Neural cell (in vitro differentiated cells): ENCODE measurements at regions not wholly inside any gene's neighbourhood (a gene's known extent, or its start where the extent isn't known, plus 50 kb on each side); places are given as distances from the start of the nearest gene placed in this dataset.

Experiments used
- H2AFZ ChIP-seq: fragments of 200-600, 300-800 bp; sonication (generic), shearing (Covaris generic); 2 replicates; pipeline ENCODE4 v1.6.0; 2014; ENCODE audit warnings: low read depth, mild to moderate bottlenecking, antibody characterized with exemption, low read length, moderate library complexity
- H3F3A ChIP-seq: fragments of 200-600 bp; shearing (Covaris generic); 2 replicates; pipeline ENCODE4 v1.6.1; 2016; ENCODE audit warnings: mild to moderate bottlenecking, moderate library complexity, mixed read lengths, antibody characterized with exemption, low read length; ENCODE audit not compliant: insufficient read depth, poor library complexity, severe bottlenecking
- H3K27ac ChIP-seq: fragments of 200-600, 300-800 bp; sonication (generic), shearing (Covaris generic); 2 replicates; pipeline ENCODE4 v1.5.1; 2014; ENCODE audit warnings: mild to moderate bottlenecking, low read length, moderate library complexity
- H3K27me3 ChIP-seq: fragments of 300-800, 200-600 bp; sonication (generic), shearing (Covaris generic); 2 replicates; pipeline ENCODE4 v1.6.0; 2014; ENCODE audit warnings: mild to moderate bottlenecking, low read depth, low read length, moderate library complexity; ENCODE audit not compliant: insufficient read depth
- H3K36me3 ChIP-seq: fragments of 300-800, 200-600 bp; sonication (generic), shearing (Covaris generic); 2 replicates; pipeline ENCODE4 v1.5.1; 2014; ENCODE audit warnings: mild to moderate bottlenecking, antibody characterized with exemption, low read length, moderate library complexity; ENCODE audit not compliant: insufficient read depth
- H3K4me2 ChIP-seq: fragments of 300-800, 200-600 bp; sonication (generic), shearing (Covaris generic); 2 replicates; pipeline ENCODE4 v1.6.0; 2014; ENCODE audit warnings: mild to moderate bottlenecking, low read length
- H3K4me3 ChIP-seq: fragments of 300-800, 200-600 bp; sonication (generic), shearing (Covaris generic); 2 replicates; pipeline ENCODE4 v1.5.1; 2014; ENCODE audit warnings: mild to moderate bottlenecking, low read length, moderate library complexity
- H3K79me2 ChIP-seq: fragments of 200-600 bp; shearing (Covaris generic); replicated peaks from 2 replicates; pipeline ENCODE4 v1.6.0; 2014; ENCODE audit warnings: mild to moderate bottlenecking, low read length, moderate library complexity; ENCODE audit not compliant: insufficient read depth
- H3K9ac ChIP-seq: fragments of 300-800, 200-600 bp; sonication (generic), shearing (Covaris generic); 2 replicates; pipeline ENCODE4 v1.6.1; 2016; ENCODE audit warnings: mild to moderate bottlenecking, low read length, mixed read lengths
- H3K9me2 ChIP-seq: fragments of 200-600 bp; shearing (Covaris generic); 2 replicates; pipeline ENCODE4 v1.6.1; 2016; ENCODE audit warnings: mild to moderate bottlenecking, low read length, mixed read lengths; ENCODE audit not compliant: insufficient read depth
- H3K9me3 ChIP-seq: fragments of 200-600, 300-800 bp; sonication (generic), shearing (Covaris generic); 2 replicates; pipeline ENCODE4 v1.6.1; 2016; ENCODE audit warnings: mild to moderate bottlenecking, mixed run types, low read length, moderate library complexity, mixed read lengths
- H4K20me1 ChIP-seq: fragments of 200-600 bp; shearing (Covaris generic); 2 replicates; pipeline ENCODE4 v1.6.1; 2016; ENCODE audit warnings: mild to moderate bottlenecking, mixed run types; ENCODE audit not compliant: insufficient read depth
- EP300 ChIP-seq: fragments of 450-650 bp; conservative IDR thresholded peaks from 2 replicates; pipeline ENCODE4 v1.6.1; 2014; ENCODE audit warnings: antibody characterized with exemption, mild to moderate bottlenecking, moderate library complexity; ENCODE audit not compliant: poor library complexity, severe bottlenecking
- EZH2 ChIP-seq: fragments of 200-600, 300-800 bp; shearing (Covaris generic), sonication (generic); IDR thresholded peaks from 2 replicates; pipeline ENCODE4 v1.6.1; 2014; ENCODE audit warnings: antibody characterized with exemption, low read length, borderline replicate concordance, mild to moderate bottlenecking; ENCODE audit not compliant: insufficient read depth, poor library complexity, severe bottlenecking
- MXI1 ChIP-seq: fragments of 450-650 bp; conservative IDR thresholded peaks from 2 replicates; pipeline ENCODE4 v1.6.1; 2014; ENCODE audit warnings: antibody characterized with exemption, mild to moderate bottlenecking; ENCODE audit not compliant: poor library complexity, severe bottlenecking
- POLR2AphosphoS5 ChIP-seq: IDR thresholded peaks from 2 replicates; pipeline ENCODE4 v1.6.1; 2012
- RAD21 ChIP-seq: fragments of 450-650 bp; conservative IDR thresholded peaks from 2 replicates; pipeline ENCODE4 v1.6.1; 2014; ENCODE audit warnings: antibody characterized with exemption, mild to moderate bottlenecking, moderate library complexity
- SMC3 ChIP-seq: fragments of 450-650 bp; conservative IDR thresholded peaks from 2 replicates; pipeline ENCODE4 v1.6.1; 2014; ENCODE audit warnings: antibody characterized with exemption, mild to moderate bottlenecking, moderate library complexity; ENCODE audit not compliant: poor library complexity
- TAF1 ChIP-seq: IDR thresholded peaks from 2 replicates; pipeline ENCODE4 v1.6.1; 2012; ENCODE audit warnings: low read depth
- TF ChIP-seq, protein P1 (sequence below): fragments of 450-650 bp; IDR thresholded peaks from 2 replicates; pipeline ENCODE4 v1.5.1; 2014; ENCODE audit warnings: antibody characterized with exemption, mild to moderate bottlenecking, moderate library complexity; ENCODE audit not compliant: poor library complexity, severe bottlenecking
- TF ChIP-seq, protein P2 (sequence below): IDR thresholded peaks from 2 replicates; pipeline ENCODE4 v1.6.1; 2012; ENCODE audit warnings: borderline replicate concordance

DNA sequence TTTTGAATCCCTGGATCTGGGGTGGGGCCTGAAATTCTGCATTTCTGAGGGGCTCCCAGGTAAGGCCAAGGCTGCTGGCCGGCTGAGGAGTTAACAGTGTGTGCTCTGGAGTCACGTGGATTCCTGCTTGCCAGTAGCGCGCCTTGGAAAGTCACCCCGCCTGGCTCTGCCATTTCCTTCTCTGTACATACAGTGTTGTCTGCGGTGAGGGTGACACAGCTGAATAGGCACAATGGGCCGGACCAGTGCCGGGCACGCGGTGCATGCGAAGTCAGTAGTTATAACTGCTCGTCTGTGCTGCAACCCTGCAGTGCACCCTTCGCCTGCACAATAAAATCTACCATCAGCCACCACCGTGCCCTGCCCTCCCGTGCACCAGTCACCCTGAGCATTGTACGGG lies 68.0 kb upstream of the EEPD1 start:
- Histone ChIP-seq H3K9me2 (no peaks in the 10 kb centered on the region), H3K4me2 (no peak overlapping the region), H3K27me3 (no peaks in the 10 kb centered on the region), H3K36me3 (no peaks in the 10 kb centered on the region), H3K4me3 (no peak overlapping the region), H4K20me1 (no peaks in the 10 kb centered on the region), H3K27ac (no peak overlapping the region), H3K9ac (no peak overlapping the region), H3F3A (no peaks in the 10 kb centered on the region), H3K79me2 (no peaks in the 10 kb centered on the region), H2AFZ (no peak overlapping the region), H3K9me3 (no peaks in the 10 kb centered on the region)
- no peak for TF ChIP-seq MXI1

DNA sequence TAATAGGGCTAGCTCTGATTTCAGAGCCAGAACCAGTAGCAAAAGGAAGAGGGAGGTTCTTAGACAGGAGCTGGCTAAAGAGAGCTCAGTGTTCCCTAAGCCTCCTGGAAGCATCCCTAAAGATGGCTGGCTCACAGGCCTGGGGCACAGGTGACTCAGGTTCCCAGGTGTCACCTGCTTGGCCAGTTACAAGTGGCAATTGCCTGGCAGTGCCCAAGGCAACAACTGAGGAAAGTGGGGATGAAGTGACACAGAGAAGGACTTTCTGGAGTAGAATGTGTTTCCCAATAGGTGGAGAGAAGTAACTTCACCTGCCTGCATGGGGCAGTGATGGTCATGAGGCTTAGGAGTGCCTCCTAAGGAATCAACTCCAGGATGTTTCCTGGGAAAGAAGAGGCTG lies 66.5 kb upstream of the EEPD1 start:
- Histone ChIP-seq H2AFZ (no peak overlapping the region), H3F3A (no peaks in the 10 kb centered on the region), H3K36me3 (no peaks in the 10 kb centered on the region), H3K27me3 (no peaks in the 10 kb centered on the region), H3K9me3 (no peaks in the 10 kb centered on the region), H3K9ac (no peak overlapping the region), H3K27ac (no peak overlapping the region), H3K4me2 (no peak overlapping the region), H3K79me2 (no peaks in the 10 kb centered on the region), H4K20me1 (no peaks in the 10 kb centered on the region), H3K9me2 (no peaks in the 10 kb centered on the region), H3K4me3 (no peak overlapping the region)
- TF ChIP-seq RAD21 (no peak), POLR2AphosphoS5 (no peak), EZH2 (no peak), EP300 (no peak), TAF1 (no peak)
- TF ChIP-seq, protein P1, sequence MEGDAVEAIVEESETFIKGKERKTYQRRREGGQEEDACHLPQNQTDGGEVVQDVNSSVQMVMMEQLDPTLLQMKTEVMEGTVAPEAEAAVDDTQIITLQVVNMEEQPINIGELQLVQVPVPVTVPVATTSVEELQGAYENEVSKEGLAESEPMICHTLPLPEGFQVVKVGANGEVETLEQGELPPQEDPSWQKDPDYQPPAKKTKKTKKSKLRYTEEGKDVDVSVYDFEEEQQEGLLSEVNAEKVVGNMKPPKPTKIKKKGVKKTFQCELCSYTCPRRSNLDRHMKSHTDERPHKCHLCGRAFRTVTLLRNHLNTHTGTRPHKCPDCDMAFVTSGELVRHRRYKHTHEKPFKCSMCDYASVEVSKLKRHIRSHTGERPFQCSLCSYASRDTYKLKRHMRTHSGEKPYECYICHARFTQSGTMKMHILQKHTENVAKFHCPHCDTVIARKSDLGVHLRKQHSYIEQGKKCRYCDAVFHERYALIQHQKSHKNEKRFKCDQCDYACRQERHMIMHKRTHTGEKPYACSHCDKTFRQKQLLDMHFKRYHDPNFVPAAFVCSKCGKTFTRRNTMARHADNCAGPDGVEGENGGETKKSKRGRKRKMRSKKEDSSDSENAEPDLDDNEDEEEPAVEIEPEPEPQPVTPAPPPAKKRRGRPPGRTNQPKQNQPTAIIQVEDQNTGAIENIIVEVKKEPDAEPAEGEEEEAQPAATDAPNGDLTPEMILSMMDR: no peak
- TF ChIP-seq, protein P2, sequence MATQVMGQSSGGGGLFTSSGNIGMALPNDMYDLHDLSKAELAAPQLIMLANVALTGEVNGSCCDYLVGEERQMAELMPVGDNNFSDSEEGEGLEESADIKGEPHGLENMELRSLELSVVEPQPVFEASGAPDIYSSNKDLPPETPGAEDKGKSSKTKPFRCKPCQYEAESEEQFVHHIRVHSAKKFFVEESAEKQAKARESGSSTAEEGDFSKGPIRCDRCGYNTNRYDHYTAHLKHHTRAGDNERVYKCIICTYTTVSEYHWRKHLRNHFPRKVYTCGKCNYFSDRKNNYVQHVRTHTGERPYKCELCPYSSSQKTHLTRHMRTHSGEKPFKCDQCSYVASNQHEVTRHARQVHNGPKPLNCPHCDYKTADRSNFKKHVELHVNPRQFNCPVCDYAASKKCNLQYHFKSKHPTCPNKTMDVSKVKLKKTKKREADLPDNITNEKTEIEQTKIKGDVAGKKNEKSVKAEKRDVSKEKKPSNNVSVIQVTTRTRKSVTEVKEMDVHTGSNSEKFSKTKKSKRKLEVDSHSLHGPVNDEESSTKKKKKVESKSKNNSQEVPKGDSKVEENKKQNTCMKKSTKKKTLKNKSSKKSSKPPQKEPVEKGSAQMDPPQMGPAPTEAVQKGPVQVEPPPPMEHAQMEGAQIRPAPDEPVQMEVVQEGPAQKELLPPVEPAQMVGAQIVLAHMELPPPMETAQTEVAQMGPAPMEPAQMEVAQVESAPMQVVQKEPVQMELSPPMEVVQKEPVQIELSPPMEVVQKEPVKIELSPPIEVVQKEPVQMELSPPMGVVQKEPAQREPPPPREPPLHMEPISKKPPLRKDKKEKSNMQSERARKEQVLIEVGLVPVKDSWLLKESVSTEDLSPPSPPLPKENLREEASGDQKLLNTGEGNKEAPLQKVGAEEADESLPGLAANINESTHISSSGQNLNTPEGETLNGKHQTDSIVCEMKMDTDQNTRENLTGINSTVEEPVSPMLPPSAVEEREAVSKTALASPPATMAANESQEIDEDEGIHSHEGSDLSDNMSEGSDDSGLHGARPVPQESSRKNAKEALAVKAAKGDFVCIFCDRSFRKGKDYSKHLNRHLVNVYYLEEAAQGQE: no peak

DNA sequence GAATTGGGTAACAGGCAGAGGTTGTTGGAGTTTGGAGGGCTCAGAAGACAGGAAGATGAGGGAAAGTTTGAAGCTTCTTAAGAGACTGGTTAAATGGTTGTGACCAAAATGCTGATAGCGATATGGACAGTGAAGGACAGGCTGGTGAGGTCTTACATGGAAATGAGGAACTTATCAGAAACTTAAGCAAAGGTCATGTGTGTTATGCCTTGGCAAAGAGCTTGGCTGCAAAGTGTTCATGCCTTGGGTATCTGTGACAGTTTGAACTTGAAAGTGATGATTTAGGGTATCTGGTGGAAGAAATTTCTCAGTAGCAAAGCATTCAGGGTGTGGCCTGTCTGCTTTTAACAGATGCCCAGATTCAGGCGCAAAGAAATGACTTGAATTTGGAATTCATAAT lies 64.5 kb upstream of the EEPD1 start:
- no peaks in the 10 kb centered on the region for H3K79me2 ChIP-seq
- H3K27me3 ChIP-seq: no peaks in the 10 kb centered on the region
- H3K36me3 ChIP-seq: no peaks in the 10 kb centered on the region
- TF ChIP-seq RAD21 (no peak), EP300 (no peak), SMC3 (no peak), MXI1 (no peak), TAF1 (no peak), EZH2 (no peak), POLR2AphosphoS5 (no peak)
- TF ChIP-seq, protein P2: no peak
- TF ChIP-seq, protein P1: no peak
- no peaks in the 10 kb centered on the region for H3K9me2 ChIP-seq
- no peaks in the 10 kb centered on the region for H3F3A ChIP-seq
- no peak overlapping the region for H2AFZ ChIP-seq
- H3K27ac ChIP-seq: no peak overlapping the region
- no peak overlapping the region for H3K4me3 ChIP-seq
- H3K9ac ChIP-seq: no peak overlapping the region
- no peaks in the 10 kb centered on the region for H4K20me1 ChIP-seq
- H3K4me2 ChIP-seq: no peak overlapping the region
- no peaks in the 10 kb centered on the region for H3K9me3 ChIP-seq
